HUDEP-2 (cell line): ENCODE measurements at regions not wholly inside any gene's neighbourhood (a gene's known extent, or its start where the extent isn't known, plus 50 kb on each side); places are given as distances from the start of the nearest gene placed in this dataset.
A peak's percentile ranks its signal among the peaks of the same experiment; 100 is the strongest.
"Not testable (repeated sequence)": the region's sequence is repeated elsewhere in the genome, so short reads cannot be mapped to it uniquely, and the experiment has no call there.

Experiments
- DNase-seq, 76 experiments: peaks; one replicate each; lab custom pipeline; 2025; ENCODE audit not compliant: unreplicated experiment in 76 of 76; lab: John Stamatoyannopoulos, UW

- no peak for DNase-seq
Measured at GRCh38 chr9:110076894-110077725, 130.8 kb downstream of the C9orf152 start.

- no peak for DNase-seq
Measured at GRCh38 chr9:110077925-110078324, 130.0 kb downstream of the C9orf152 start.

- DNase-seq: no peak
Measured at GRCh38 chr9:110078604-110079003, 129.4 kb downstream of the C9orf152 start.

- no peak for DNase-seq
Measured at GRCh38 chr9:110081395-110081794, 126.6 kb downstream of the C9orf152 start.

GRCh38 chr9:110083866-110084265, 124.1 kb downstream of the C9orf152 start:
- no peak for DNase-seq

- no peak for DNase-seq
Measured at GRCh38 chr9:110086537-110086936, 121.4 kb downstream of the C9orf152 start.

GRCh38 chr9:110087605-110088004, 120.4 kb downstream of the C9orf152 start:
- no peak for DNase-seq

GRCh38 chr9:110088099-110088498, 119.9 kb downstream of the C9orf152 start:
- peak in 5 of 76 experiments; percentile 8 to 27 (median 15) for DNase-seq

- no peak for DNase-seq
Measured at GRCh38 chr9:110089681-110090370, 118.1 kb downstream of the C9orf152 start.

GRCh38 chr9:110092792-110093191, 115.2 kb downstream of the C9orf152 start:
- no peak for DNase-seq

GRCh38 chr9:110093417-110093816, 114.5 kb downstream of the C9orf152 start:
- DNase-seq: no peak

GRCh38 chr9:110093871-110094270, 114.1 kb downstream of the C9orf152 start:
- DNase-seq: no peak

- DNase-seq: no peak
Measured at GRCh38 chr9:110095161-110095595, 112.8 kb downstream of the C9orf152 start.

- peak in 1 of 76 experiments; percentile 14 for DNase-seq
Measured at GRCh38 chr9:110095776-110096175, 112.2 kb downstream of the C9orf152 start.

- not testable (repeated sequence) for DNase-seq
Measured at GRCh38 chr9:110096674-110097073, 111.3 kb downstream of the C9orf152 start.

GRCh38 chr9:110099236-110100095, 108.5 kb downstream of the C9orf152 start:
- no peak for DNase-seq

- no peak for DNase-seq
Measured at GRCh38 chr9:110101531-110102161, 106.3 kb downstream of the C9orf152 start.

- no peak for DNase-seq
Measured at GRCh38 chr9:110103257-110103656, 104.7 kb downstream of the C9orf152 start.

- no peak for DNase-seq
Measured at GRCh38 chr9:110104261-110104809, 103.6 kb downstream of the C9orf152 start.

- DNase-seq: no peak
Measured at GRCh38 chr9:110105107-110105506, 102.9 kb downstream of the C9orf152 start.
